Erythroblast (primary cell): ENCODE measurements at regions not wholly inside any gene's neighbourhood (a gene's known extent, or its start where the extent isn't known, plus 50 kb on each side); places are given as distances from the start of the nearest gene placed in this dataset.
"Not testable (repeated sequence)": the region's sequence is repeated elsewhere in the genome, so short reads cannot be mapped to it uniquely, and the experiment has no call there.

Experiments used
- DNase-seq, 2 experiments: peaks; one replicate each; lab custom pipeline; 2025; lab: John Stamatoyannopoulos, UW
- GATA1 ChIP-seq: IDR thresholded peaks from 2 replicates; pipeline ENCODE4 v1.6.1; 2011; ENCODE audit warnings: low read depth, mild to moderate bottlenecking, control low read depth, low read length, moderate library complexity
- POLR2A ChIP-seq: IDR thresholded peaks from 2 replicates; pipeline ENCODE4 v1.6.1; 2011; ENCODE audit warnings: mild to moderate bottlenecking, low read length

DNA sequence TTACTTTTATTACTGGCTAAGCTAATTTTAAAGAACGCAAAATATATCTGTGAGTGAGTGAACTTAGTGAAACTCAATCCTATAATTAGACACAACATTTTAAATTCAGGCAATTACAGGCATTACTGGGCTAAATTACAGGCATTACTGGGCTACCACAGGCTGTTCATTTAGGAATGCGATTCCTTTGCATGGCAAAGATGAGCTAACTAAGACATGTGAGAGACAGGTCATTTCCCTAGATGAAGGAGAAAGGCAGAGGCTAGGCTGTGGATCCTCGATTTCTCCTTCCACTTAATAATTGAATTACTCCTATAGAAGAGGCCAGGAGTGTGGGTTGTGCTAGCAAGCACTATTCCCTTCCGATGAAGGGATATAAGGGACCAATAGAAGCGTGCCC lies 429.4 kb upstream of the LMO3 start:
- no peak for DNase-seq
- TF ChIP-seq POLR2A (no peak), GATA1 (no peak)

DNA sequence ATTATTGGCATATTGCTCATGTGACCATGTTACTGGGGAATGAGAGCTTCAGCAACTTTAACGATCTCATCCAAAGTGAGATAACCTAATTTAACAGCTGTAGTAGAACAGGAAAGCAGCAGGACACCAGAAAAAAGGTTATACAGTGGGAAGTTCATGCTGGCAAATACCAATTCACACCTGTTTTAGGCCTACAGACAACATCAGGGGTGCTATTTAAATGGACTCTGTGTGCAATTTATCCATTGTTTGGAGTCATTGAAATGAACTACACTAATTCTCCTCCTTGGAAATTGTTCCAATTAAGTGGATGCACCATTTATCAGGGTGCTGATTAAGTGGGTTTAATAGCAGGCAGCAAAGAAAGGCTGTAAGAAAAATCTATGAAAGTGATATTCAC lies 424.4 kb upstream of the LMO3 start:
- no peak for TF ChIP-seq POLR2A
- TF ChIP-seq GATA1 = no peak
- no peak for DNase-seq

DNA sequence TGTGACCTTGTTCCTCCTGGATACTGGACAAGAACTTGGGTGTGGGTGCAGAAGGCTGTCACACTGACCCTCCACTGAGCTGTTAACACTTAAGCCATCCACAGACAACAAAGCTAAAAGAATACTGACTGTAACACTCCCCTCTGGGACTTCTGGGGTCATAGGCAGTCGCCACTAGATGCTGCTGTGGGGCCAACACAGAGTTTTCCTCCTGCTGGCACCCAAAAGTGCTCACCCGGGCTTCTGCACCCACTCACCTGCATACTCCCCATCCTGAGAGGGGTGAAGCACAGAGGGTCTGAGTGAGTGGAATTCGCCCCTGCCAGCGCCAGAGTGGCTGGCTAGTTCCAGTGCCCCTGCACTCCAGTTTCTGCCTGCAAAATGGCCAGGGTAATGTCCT lies 422.4 kb upstream of the LMO3 start:
- no peak for DNase-seq
- TF ChIP-seq POLR2A (no peak), GATA1 (no peak)

DNA sequence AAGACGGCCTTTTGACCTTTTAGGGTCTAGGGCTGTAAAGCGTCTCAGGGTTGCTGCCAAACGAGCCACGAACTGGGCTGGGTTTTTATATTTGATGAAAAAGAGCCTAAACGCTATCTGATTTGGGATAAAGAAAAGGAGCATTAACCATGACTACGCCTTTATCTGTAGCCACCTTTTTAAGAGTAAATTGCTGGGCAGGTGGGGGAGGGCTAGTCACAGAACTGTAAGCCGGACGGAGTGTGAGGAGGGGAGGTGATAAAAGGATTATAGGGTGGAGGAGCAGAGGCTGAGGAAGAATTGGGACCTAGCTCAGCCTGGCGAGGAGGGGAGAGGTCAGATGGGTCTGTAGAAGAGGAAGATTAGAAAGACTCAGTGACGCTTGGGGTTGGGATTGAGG lies 419.5 kb upstream of the LMO3 start:
- not testable (repeated sequence) for DNase-seq

DNA sequence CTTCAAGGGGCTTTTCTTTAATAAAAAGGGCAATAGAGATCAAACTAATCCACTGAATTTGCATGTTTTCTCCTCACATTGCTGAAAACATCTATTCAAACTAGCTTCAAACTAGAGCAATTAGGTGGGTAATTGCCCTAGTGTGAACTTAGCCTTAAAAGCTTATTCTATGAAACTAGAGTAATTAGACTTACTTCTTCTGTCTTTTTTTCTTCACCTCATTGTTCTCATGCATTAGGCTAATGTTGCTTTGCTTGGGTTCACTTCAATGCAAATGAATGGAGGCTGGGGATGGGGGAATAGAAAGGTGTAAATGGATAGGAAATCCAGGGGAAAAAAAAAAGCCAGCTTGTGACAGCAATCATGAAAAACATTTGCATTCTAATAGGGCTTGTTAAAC lies 414.8 kb upstream of the LMO3 start:
- DNase-seq = no peak
- no peak for TF ChIP-seq GATA1

DNA sequence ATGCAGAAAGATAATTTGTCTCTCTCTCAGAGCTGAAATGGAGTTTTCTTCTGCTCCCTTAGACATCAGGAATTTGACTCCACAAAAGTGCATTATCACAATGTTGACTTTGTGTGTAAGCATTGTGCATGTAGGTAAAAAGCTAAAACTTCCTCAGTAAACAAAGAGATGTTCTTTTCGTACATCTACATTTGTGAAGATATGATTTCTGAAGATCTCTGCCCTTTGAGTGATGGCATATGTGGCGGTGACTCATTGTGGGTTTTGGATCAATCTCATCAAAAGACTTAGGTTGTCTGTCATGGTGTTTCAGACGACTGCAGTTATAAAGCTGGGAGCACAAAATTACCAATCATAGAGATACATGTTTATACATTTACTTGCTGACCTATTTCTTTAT lies 411.4 kb upstream of the LMO3 start:
- TF ChIP-seq GATA1 (no peak), POLR2A (no peak)

DNA sequence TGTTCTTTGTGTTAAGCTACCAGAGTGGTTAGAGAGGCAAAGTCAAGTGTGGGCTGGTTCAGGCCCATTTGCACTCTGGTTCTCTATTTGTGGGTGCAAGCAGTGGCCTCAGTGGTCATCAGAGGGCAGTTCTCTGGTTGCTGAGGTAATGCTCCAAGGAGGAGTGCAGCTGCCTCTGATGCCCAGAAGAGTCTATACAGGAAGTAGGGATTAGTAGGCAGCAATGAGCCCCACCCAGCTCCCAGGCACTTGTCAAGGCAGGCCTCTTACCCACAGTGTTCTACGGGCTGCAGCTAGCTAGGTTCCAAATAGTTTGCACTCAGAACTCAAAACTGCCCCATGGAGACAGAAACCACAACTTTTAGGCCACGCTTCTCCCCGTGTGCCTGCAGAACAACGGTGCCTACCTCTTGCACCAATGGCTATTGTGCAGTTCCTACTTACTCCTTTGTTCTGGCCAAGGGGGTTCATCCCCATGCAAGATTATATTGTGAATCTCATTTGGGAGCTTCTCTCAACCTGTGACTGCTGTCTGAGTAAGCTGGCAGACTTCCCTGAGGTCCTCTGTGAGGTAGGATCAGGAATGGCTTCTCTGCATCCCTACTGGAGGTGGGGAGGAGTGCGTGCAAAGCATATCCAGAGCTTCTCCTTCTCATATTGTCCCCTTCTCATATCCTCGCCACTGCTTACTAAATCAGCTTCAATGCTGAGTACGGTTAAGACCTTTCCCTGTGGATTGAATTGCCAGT lies 410.3 kb upstream of the LMO3 start:
- TF ChIP-seq POLR2A (no peak), GATA1 (no peak)
- no peak for DNase-seq

More for the DNA sequence above, 411.4 kb upstream of the LMO3 start:
- DNase-seq = no peak

DNA sequence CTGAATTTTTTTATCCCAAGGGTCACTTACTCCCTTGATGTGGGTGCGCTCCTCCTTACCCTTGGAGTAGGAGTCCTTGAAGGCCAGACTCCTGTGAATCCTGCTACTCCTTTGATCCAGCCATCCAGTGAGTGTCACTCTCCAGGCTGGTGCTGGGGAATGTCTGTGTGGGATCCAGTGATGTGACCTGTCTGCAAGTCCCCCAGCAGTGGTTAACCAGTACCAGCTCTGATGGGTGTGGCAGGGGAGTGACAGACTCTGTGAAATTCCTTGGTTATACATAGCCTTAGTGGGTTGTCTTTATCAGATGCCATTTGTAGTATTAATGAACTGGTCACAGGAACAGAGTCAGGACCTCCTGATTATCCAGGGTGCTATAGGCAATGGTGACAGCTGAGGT lies 409.5 kb upstream of the LMO3 start:
- no peak for DNase-seq
- TF ChIP-seq POLR2A (no peak), GATA1 (no peak)

DNA sequence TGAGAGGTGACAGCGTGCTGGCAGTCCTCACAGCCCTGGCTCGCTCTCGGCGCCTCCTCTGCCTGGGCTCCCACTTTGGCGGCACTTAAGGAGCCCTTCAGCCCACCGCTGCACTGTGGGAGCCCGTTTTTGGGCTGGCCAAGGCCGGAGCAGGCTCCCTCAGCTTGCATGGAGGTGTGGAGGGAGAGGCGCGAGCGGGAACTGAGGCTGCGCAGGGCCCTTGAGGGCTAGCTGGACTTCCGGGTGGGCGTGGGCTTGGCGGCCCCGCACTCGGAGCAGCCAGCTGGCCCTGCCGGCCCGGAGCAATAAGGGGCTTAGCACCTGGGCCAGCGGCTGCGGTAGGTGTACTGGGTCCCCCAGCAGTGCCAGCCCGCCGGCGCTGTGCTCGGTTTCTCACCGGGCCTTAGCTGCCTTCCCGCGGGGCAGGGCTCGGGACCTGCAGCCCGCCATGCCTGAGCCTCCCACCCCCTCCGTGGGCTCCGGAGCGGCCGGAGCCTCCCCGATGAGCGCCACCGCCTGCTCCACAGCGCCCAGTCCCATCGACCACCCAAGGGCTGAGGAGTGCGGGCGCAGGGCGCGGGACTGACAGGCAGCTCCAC lies 401.6 kb upstream of the LMO3 start:
- not testable (repeated sequence) for DNase-seq

DNA sequence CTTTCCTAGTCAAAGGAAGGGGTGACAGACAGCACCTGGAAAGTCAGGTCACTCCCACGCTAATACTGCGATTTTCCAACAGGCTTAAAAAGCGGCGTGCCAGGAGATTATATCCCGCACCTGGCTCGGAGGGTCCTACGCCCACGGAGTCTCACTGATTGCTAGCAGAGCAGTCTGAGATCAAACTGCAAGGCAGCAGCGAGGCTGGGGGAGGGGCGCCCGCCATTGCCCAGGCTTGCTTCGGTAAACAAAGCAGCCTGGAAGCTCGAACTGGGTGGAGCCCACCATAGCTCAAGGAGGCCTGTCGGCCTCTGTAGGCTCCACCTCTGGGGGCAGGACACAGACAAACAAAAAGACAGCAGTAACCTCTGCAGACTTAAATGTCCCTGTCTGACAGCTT lies 392.6 kb upstream of the LMO3 start:
- DNase-seq = not testable (repeated sequence)

DNA sequence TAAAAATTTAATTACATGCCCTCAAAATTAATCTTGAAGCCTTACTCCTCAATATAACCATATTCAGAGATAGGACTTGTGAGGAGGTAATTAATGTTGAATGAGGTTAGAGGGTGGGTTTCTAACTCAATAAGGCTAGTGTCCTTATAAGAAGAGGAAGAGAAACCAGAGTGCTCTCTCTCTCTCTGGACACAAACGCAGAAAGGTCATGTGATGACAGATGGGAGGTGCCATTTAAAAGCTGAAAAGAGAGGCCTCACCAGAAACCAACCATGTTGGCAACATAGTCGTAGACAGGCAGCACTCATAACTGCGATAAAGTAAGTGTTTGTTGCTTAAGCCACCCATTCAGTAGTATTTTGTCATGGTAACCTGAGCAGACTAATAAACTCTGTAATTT lies 378.5 kb upstream of the LMO3 start:
- no peak for DNase-seq
- TF ChIP-seq POLR2A = no peak
- TF ChIP-seq GATA1 = no peak

DNA sequence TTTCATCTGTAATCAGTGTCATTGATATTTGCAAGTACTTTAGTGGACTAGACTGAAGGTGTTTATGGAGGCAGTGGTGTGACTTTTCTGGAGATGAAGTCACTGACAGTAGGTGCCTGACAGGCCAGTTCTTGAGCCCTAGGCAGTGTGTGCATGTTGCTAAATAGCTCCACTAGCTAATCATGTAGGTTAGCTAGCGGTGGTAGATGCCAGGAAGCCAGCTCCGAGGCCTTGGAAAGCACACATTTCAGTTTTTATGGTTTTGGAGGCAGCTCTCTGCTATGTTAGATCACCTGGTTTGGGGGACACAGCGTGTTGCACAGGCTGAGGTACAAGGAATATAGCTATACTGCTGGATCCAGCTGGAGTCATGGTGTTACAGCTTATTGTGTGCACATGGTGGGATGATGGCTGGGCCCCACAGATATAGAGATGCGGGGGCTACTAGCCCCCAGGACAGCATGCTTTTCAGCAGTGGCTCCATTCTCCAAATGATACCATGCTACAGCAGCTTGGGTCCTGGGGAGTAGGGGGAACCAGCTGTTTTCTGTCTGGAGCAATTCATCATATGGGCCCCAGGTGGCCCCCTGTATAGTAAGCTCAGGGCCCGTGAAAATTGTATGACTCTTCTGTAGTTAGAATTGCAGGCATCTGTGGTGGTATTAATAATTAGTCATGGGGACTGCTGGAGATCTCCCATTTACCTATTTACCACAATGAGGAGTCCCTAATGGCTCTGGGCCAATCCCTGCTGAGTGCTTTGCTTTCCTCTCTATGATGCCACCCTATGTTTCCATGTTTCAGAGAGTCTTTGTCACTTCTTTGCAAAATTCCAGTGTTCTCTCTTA lies 367.2 kb upstream of the LMO3 start:
- no peak for TF ChIP-seq GATA1
- no peak for DNase-seq

DNA sequence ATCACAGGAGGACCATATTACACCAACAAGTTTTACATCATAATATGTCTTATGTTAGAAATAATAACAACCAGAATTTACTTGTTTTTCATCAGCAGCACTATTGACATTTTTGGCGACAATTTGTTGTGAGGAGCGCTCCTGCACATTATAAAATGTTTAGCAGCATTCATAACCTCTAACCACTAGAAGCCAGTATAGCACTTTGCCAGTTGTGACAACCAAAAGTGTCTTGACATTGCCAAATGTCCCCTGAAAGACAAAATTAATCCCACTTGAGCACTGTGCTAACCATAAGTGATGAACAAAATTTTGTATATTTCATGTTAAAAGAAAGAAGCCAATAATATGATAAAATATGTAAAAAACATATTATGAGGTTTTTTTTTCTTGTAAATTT lies 356.9 kb upstream of the LMO3 start:
- DNase-seq = no peak
- TF ChIP-seq POLR2A (no peak), GATA1 (no peak)

DNA sequence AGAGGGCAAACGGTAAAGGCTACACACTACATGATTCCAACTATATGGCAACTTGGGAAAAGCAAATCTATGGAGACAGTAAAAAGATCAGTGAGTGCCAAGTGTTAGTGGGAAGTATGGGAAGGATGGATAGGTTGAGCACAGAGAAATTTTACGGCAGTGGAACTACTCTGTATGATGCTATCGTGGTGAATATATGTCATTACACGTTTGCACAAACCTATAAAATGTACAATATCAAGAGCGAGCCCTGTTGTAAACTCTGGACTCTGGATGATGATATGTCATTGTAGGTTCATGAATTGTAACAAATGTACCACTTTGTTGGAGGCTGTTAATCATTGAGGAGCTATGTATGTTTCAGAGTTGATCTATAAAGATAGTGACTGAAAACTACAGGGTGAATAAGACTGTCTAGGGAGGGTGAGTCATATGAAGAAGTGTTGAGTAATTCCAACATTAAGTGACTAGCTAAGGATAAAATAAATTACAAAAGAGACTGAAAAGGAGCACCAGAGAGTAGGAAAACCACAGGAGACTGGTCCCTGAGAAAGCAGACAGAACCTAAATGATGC lies 349.2 kb upstream of the LMO3 start:
- TF ChIP-seq POLR2A (no peak), GATA1 (no peak)
- DNase-seq = no peak
